HPDE6-E6E7 (cell line): ENCODE measurements at regions not wholly inside any gene's neighbourhood (a gene's known extent, or its start where the extent isn't known, plus 50 kb on each side); places are given as distances from the start of the nearest gene placed in this dataset.
"Not testable (repeated sequence)": the region's sequence is repeated elsewhere in the genome, so short reads cannot be mapped to it uniquely, and the experiment has no call there.

ENCODE experiments used
- DNase-seq: peaks from one replicate; pipeline ENCODE4 v3.0.0; 2011; ENCODE audit warnings: missing footprints; ENCODE audit errors: extremely low spot score

DNA sequence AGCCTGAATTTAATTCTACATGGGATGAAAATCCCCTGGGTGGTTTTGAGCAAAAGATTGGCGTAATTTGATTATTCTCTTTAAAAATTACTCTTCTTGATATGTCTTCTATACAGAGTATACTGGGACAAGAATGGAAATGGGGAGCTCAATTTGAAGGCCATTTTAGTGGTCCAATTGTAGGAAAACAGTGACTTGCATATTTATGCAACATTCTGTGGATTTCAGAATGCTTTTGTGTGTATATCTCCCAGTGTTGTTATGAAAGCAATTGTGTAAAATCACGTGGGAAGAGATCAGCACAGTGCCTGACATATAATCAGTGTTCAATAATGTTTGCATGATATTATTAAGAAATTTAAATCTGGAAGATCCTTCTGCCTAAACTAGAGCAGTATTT, 575.9 kb upstream of the PBX1 start:
- no peak for DNase-seq

DNA sequence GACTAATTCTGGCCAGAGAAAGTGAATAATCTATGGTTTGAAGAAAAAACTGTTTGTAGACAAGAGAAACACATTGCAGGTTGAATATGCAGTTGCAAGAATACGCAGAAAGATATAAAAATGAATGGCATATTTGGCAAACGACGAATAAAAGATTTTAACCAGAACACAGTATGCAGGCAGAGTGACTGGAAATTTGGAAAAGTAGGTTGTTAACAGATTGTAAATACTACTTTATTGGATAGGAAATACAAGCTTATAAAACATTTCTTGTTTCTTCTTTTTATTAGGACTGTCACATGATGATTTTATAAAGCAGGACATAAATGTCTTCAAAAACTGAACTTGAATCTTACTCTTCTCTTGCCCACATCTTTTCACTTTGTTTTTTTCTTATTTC, 573.3 kb upstream of the PBX1 start:
- DNase-seq: no peak

DNA sequence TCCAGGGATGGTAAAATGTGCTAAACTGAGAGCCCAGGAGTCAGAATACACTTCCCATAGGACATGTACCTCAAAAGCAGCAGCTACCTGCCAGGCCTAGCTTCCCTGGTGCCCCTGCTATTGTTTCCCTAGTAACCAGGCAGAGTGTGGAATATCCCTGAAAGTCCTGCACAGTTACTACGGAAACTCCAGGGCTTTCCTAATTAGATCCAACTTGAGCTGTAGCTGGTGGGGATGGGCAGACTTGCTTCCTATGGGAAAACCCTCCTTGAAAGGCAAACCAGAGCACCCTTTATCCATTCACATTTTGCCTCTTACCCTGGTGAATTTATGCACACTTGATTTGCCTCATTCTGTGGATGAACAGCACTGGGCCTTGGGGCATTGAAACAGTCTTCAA, 559.9 kb upstream of the PBX1 start:
- no peak for DNase-seq

DNA sequence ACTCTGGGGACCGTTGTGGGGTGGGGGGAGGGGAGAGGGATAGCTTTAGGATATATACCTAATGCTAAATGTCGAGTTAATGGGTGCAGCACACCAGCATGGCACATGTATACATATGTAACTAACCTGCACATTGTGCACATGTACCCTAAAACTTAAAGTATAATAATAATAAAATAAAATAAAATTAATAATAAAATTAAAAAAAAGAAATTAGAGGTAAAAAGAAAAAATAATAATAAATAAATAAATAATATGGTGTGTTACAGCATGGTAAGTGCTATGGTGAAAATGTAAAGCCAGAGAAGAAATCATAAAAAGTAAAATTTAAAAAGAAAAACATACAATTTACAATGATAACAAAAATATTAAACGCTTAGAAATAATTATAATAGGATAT, 552.8 kb upstream of the PBX1 start:
- not testable (repeated sequence) for DNase-seq

DNA sequence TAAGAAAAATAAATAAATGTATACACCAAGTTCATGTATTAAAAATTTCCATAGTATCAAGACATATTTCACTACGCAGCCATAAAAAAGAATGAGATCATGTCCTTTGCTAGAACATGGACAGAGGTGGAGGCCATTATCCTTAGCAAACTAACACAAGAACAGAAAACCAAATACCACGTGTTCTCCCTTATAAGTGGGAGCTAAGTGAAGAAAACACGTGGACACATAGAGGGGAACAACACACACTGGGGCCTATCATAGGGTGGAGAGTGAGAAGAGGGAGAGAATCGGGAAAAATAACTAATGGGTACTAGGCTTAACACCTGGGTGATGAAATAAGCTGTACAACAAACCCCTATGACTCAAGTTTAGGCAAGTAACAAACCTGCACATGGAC, 552.4 kb upstream of the PBX1 start:
- DNase-seq: no peak

DNA sequence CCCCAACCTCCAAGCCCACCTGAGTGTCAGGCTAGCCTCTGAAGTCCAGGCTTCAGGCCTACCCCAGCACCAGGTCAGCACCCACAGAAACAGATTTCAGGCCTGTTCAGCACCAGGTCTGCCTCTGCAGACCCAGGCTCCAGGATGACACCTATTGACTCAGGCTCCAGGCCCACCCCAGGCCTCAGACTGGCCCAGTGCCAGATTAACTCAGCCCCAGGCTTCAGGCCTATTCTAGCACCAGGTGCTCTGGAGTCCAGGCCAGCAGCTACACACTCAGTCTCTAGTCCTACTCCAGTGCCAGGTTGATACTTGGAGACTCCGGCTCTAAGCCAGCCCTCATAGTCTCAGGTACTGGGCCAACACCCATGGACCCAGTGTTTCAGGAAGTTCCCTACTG, 541.7 kb upstream of the PBX1 start:
- no peak for DNase-seq

DNA sequence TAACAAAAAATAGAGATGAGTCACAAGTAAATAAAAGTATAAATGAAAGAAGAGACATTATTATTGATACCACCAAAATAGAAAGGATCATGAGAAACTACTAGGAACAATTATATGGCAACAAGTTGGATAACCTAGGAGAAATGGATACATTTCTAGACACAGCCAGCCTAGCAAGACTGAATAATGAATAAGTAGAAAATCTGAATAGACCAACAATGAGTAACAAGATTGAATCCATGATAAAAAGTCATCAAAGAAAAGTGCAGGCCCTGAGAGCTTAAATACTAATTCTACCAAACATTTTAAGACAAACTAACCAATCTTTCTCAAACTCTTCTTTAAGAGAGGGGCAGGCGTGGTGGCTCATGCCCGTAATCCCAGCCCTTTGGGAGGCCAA, 538.6 kb upstream of the PBX1 start:
- DNase-seq: no peak

DNA sequence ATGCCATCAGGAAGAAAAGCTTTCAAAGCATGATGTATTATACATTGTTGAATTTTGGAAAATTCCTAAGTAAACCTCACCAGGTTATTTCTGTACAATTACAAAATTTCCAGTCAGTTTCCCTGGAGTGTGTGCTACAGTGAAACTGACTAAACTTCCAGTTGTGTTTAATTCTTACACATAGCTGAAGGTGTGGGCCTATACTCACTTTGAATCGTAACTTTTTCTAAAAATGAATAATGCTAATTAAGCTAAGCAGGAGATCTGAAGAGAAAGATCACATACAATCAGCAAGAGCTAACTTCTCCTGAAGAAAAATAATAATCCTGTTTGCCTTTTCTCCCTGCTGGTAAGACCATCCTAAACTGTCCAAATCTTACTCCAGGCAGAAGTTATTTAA, 537.2 kb upstream of the PBX1 start:
- no peak for DNase-seq

DNA sequence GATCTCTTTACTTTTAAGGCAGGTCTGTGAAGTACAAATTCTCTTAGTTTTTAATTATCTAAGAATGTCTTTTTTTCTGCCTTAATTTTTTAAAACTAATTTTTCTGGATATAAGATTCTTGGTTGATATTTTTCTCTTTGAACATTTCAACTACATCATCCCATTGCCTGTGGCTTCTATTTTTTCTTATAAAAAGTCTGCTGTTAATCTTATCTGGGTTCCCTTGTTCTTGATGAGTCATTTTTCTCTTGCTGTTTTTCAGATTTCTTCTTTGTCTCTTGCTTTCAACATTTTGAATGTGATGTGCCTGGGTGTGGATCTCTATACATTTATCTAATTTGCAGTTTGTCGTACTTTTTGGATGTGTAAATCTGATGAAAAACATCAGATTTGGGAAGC, 525.2 kb upstream of the PBX1 start:
- DNase-seq: no peak

DNA sequence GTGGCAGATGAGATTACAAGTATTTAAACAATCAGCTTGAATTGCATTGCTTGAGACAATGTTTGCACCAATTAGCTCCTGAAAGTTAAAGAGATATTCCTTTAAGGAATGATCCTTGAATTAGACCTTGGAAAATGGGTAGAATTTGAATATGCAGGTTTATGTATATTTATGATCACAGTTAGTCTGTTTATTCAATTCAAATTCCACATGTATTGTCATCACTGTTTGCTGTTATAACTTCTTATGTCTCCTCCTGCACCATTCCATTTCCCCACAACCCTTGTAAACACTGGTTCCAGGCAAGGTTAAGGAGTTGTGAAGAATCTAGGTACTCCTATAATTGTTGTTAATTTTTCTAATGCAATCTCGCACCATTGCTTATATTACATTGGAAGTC, 518.2 kb upstream of the PBX1 start:
- no peak for DNase-seq

DNA sequence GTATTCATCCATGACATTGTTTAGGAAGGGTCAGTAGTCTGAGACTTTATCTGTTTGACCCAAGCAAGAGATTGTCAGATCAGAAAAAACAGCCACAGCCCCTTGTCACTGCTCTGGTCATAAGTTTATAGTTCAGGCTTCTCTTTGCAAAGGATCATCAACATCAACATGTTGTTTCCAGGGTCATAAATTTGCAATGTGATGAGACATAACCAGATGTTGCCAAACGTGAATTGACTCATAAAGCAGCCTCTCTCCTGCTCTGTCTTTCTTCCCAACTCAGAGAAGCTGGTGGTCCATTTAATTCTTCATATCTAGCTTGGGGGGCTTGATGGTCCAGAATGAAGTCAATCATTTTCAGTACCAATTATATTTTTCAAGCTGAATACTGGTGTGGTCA, 507.2 kb upstream of the PBX1 start:
- DNase-seq: no peak

DNA sequence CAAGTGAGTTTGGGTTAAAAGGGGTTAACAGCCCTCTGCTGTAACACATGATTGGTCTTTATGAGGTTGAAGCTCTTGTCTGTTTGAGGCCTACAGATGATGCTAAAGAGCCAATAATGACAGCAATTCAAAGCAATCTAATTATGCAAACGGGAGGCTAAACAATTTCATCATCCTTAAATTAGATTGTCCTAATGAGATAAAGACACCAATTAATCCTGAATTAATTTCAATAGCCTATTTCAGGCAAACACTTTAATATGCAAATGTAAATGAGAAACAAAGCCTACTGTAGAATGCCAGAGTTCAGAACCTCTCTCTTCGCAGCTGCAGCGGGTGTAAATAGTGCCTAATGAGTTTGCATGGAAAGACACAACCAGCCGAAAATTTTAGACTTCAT, 504.7 kb upstream of the PBX1 start:
- DNase-seq: no peak

DNA sequence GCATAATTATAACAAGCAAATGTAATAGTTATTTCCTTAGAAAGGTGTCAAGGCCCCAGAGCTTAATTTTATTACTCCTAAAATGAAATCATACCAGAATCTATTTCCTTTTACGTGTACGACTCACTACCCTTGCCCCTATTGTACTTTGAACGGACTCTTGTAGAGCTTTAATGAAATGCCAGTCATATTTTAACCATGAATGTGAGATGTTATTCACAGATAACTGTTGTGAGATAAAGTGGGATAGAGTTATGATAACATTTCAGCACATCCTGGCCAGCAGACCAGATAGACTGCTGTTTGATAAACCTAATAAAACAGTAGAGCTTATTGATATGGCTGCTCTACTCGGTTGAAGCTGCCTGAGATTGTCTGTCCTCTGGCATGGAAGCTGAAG, 500.8 kb upstream of the PBX1 start:
- no peak for DNase-seq

DNA sequence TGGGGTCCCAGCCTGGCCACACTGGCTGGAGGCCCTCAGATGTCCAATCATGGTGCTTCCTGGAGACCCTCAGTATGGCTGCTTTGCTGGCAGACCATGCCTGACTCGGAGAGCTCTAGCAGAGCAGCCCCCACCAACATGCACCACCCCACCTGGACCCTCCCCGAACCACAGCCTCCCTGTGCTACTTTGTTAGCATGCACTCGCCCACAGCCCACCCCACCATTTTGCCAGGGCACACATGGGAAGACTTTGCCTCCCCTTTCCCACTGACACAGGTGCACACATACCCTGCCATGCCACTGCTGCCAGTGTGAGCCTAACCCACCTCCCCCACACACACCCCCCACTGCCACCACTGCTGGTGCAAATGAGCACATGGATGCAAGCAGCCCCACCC, 497.5 kb upstream of the PBX1 start:
- DNase-seq: no peak

DNA sequence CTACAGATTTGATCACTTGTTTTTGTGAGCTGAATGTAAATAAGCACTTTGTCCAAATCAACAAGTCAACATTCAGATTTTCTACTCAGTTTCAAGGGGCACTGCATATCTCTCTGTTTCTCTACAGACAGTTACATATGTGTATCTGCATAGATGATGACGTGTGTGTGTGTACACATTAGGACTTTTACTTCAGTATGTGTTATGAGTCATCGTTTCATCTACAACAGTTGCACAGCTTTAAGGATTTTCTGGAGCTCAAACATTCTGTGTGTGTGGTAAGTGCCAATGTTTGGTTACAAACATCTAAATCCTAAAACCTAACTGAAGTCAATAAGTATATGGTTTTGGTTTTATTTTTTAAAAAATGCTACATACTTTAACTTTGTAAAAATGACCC, 494.5 kb upstream of the PBX1 start:
- no peak for DNase-seq

DNA sequence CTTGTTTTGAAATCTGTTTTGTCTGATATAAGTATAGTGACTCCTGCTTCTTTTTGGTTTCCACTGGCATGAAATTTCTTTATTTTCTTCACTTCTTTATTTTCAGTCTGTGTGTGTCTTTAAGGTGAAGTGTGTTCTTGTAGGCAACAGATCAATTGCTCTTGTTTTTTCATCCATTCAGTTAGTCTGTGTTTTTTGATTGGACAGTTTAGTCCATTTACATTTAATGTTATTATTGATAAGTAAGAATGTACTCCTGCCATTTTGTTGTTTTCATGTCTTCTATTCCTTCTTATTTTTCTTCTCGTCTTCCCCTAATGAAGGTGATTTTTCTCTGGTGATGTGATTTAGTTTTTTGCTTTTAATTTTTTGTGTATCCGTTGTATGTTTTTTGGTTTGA, 487.7 kb upstream of the PBX1 start:
- no peak for DNase-seq

DNA sequence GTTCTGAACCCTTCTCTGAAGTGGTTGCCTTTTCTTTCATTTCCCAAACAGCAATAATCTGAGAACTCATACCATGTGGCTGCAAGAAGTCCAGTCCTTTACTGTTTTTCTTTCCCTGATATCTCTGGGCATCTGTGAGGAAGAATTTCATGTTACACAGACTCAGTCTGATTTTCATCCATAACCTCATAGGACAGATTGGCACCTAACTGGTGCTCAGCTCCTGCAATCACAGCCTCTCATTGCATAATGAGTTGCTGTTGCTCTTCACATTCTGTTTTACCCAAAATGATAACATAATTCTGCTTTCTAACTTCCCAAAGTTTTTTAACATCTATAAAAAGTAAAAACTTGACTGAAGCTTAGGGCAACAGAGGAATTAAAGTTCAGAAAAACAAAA, 472.2 kb upstream of the PBX1 start:
- DNase-seq: no peak

DNA sequence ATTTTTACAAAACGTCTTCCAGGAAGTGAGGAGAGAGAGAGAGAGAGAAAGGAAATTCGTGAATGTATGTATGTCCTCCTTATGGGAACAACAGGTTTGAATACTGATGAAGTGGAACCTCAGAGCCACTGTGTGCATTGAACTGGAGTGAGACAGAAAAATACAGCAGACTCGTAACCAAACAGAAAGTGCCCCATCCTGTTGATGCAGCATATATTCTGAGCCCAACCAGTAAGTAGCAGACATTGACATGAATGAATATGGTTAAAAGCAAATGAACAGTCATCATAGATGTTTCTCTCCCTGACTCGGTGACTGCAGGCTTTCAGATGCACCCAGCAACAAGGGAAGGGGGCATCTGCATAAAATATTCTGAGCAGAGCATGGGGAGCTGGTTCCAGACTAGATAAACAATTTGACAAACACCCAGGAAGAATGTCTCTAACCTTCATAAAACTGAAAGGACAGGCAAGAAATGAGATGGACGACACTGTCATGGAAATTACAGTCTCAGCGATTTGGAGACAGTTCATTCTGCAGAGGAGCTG, 471.0 kb upstream of the PBX1 start:
- no peak for DNase-seq

DNA sequence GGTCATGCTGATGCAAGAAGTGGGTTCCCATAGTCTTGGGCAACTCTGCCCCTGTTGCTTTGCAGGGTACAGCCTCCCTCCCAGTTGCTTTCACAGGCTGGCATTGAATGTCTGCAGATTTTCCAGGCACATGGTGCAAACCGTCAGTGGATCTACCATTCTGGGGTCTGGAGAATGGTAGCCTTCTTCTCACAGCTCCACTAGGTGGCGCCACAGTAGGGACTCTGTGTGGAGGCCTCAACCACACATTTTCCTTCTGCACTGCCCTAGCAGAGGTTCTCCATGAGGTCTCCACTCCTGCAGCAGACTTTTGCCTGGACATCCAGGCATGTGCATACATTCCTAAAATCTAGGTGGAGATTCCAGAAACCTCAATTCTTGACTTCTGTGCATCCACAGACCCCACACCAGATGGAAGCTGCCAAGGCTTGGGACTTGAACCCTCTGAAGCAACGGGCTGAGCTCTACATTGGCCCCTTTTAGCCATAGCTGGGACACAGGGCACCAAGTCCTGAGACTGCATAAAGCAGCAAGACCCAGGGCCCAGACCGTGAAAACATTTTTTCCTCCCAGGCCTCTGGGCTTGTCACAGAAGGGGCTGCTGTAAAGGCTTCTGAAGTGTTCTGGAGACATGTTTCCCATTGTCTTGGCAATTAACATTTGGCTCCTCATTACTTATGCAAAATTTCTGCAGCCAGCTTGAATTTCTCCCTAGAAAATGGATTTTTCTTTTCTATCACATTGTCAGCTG, 466.2 kb upstream of the PBX1 start:
- DNase-seq: no peak

DNA sequence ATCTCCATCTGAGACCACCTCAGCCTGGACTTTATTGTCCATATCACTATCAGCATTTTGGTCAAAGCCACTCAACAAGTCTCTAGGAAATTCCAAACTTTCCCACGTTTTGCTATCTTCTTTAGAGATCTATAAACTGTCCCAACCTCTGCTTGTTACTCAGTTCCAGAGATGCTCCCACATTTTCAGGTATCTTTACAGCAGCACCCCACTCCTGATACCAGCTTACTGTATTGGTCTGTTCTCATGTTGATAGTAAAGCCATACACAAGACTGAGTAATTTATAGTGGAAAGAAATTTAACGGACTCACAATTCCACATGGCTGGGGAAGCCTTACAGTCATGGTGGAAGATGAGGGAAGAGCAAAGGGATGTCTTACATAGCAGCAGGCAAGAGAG, 465.4 kb upstream of the PBX1 start:
- DNase-seq: no peak

DNA sequence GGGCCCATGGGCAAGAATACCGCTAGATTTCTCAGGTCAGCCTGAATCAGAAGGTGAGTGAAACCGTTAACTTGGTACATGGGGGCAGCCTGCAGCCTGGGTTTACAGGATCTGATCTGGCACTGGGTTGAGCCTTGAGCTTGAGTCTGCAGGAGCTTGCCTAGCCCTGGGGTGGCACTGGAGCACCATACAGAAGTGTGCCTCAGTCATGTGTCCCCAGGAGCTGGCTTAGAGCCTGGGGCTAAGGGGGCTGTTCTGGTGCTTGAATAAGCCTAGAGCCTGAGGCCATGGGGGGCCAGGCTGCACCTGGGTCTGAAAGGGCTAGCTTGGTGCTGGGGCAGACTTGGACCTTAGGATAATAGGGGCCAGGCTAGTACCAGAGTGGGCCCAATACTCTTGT, 457.2 kb upstream of the PBX1 start:
- no peak for DNase-seq

DNA sequence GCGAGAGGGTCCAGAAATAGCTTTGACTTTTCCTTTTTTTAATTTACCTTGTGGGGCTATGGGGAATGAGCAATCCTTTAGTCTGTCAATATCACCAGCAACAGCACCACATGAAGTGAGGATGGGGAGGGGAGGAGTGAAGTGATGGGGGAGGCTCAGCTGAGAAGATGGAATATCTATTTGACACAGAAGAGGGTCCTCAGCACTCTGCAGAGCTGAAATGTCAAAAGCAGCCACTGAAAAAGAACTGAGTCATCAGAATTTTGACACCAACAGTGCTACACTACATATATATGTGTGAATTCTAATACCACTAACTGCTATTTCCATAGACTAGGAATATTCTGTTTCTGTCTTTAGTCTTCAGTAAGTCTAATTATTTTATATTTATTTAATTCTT, 427.0 kb upstream of the PBX1 start:
- DNase-seq: no peak

DNA sequence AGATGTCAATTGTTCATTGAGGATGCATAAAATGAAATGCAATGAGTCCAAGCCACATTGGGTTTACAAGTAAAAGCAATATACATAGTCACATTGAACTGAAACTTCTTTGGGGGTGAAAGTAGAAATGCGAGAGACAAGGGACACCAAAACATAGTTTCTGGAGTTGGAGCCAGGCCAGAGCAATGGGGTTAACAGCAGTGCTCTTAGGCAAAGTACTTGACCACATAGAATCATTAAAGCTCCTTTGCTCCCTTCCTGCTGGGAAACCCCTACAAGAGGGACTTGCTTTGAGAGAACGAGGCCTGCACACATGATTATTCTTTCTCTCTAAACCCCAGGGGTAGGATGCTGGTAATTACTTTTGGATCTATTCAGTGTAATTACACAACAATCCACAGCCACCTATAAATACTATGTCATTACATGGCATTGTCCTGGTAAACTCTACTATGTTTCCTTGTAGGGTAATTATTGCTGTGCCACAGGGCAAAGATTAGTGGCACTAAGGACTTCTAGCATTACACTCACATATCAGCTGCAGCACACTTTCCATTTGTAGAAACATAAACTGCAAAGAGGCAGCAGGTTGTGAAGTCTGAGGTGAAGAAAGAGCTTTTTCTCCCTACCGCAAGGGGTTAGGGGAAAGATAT, 421.6 kb upstream of the PBX1 start:
- no peak for DNase-seq

DNA sequence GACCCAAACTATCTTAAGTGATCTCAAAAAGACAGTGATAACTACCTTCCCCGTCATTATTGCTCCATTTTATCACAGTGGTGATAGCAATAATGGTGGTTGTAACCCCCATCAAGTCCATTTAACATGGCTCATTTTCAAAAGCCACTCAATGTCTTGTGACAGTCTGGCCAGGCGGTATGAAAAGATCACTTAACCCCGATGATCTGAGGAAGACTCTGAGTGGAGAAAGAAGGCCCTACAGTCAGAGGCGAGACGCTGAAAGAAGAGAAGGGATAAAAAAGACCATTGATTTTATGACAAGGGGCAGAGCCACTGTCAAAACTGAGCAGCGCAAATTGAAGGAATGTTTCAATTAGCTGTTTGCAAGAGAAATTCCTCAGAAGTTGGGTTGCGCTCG, 417.2 kb upstream of the PBX1 start:
- DNase-seq: no peak
